ENCODE measurements at regions not wholly inside any gene's neighbourhood (a gene's known extent, or its start where the extent isn't known, plus 50 kb on each side); places are given as distances from the start of the nearest gene placed in this dataset.
"Not testable (repeated sequence)": the region's sequence is repeated elsewhere in the genome, so short reads cannot be mapped to it uniquely, and the experiment has no call there.

- no peak for DNase-seq
These were observed 150.2 kb upstream of the TMPRSS15 start for GRCh38 chr21:18553786-18554185.

- DNase-seq: not testable (repeated sequence)
These were observed 164.2 kb upstream of the TMPRSS15 start for GRCh38 chr21:18567770-18568169.

GRCh38 chr21:18588001-18588662 lies 184.5 kb upstream of the TMPRSS15 start:
- DNase-seq: no peak

GRCh38 chr21:18601146-18601545 lies 197.6 kb upstream of the TMPRSS15 start:
- no peak for DNase-seq

- DNase-seq: no peak
These were observed 199.1 kb upstream of the TMPRSS15 start for GRCh38 chr21:18602711-18603110.

- no peak for DNase-seq
These were observed 199.7 kb upstream of the TMPRSS15 start for GRCh38 chr21:18603261-18603660.

- DNase-seq: no peak
These were observed 200.4 kb upstream of the TMPRSS15 start for GRCh38 chr21:18603980-18604379.

GRCh38 chr21:18608226-18608625 lies 204.6 kb upstream of the TMPRSS15 start:
- no peak for DNase-seq

- DNase-seq: no peak
These were observed 210.7 kb upstream of the TMPRSS15 start for GRCh38 chr21:18614303-18614702.

- no peak for DNase-seq
These were observed 213.7 kb upstream of the TMPRSS15 start for GRCh38 chr21:18617291-18617690.

GRCh38 chr21:18620436-18620835 lies 216.9 kb upstream of the TMPRSS15 start:
- DNase-seq: no peak

GRCh38 chr21:18622383-18622782 lies 218.8 kb upstream of the TMPRSS15 start:
- no peak for DNase-seq

GRCh38 chr21:18630446-18630845 lies 226.9 kb upstream of the TMPRSS15 start:
- no peak for DNase-seq

- DNase-seq: no peak
These were observed 233.3 kb upstream of the TMPRSS15 start for GRCh38 chr21:18636897-18637296.

GRCh38 chr21:18646116-18646515 lies 242.5 kb upstream of the TMPRSS15 start:
- no peak for DNase-seq

GRCh38 chr21:18655931-18656330 lies 252.3 kb upstream of the TMPRSS15 start:
- no peak for DNase-seq

- DNase-seq: no peak
These were observed 258.3 kb upstream of the TMPRSS15 start for GRCh38 chr21:18661842-18662241.

- DNase-seq: no peak
These were observed 260.1 kb upstream of the TMPRSS15 start for GRCh38 chr21:18663663-18664062.

- no peak for DNase-seq
These were observed 263.1 kb upstream of the TMPRSS15 start for GRCh38 chr21:18666725-18667124.

- DNase-seq: no peak
These were observed 270.2 kb upstream of the TMPRSS15 start for GRCh38 chr21:18673789-18674188.

GRCh38 chr21:18677632-18678031 lies 274.0 kb upstream of the TMPRSS15 start:
- no peak for DNase-seq

GRCh38 chr21:18705971-18706370 lies 302.4 kb upstream of the TMPRSS15 start:
- no peak for DNase-seq

GRCh38 chr21:18711662-18712061 lies 308.1 kb upstream of the TMPRSS15 start:
- DNase-seq: no peak

- no peak for DNase-seq
These were observed 312.0 kb upstream of the TMPRSS15 start for GRCh38 chr21:18715606-18716005.

GRCh38 chr21:18716578-18717138 lies 313.1 kb upstream of the TMPRSS15 start:
- DNase-seq: no peak
